Left lung (tissue), 4 donors: ENCODE measurements at regions not wholly inside any gene's neighbourhood (a gene's known extent, or its start where the extent isn't known, plus 50 kb on each side); places are given as distances from the start of the nearest gene placed in this dataset.

Experiments used
- ATAC-seq: fragments of 200-7000 bp; cut with Tn5 transposase; one replicate; pipeline ENCODE4 v1.9.1; 2020; ENCODE audit warnings: moderate library complexity
- DNase-seq, 4 donors: peaks; one replicate each; pipeline ENCODE4 v3.0.0-alpha.2; 2013 to 2020
- H3K27ac ChIP-seq, 2 donors: fragments of 200-600 bp; sonication (generic) in 1 of 2; one replicate each; pipeline versions ENCODE4 v1.5.0 to v1.8.0; 2020 to 2021
- H3K27me3 ChIP-seq, 2 donors: fragments of 200-600 bp; sonication (generic) in 1 of 2; one replicate each; pipeline versions ENCODE4 v1.5.0 to v1.8.0; 2020 to 2021
- H3K36me3 ChIP-seq, 2 donors: fragments of 200-600 bp; sonication (generic) in 1 of 2; one replicate each; pipeline versions ENCODE4 v1.5.0 to v1.8.0; 2020 to 2021
- H3K4me1 ChIP-seq, 2 donors: fragments of 200-600 bp; one replicate each; pipeline ENCODE4 v1.8.0; 2021
- H3K4me3 ChIP-seq, 2 donors: fragments of 200-600 bp; sonication (generic) in 1 of 2; one replicate each; pipeline versions ENCODE4 v1.5.0 to v1.8.0; 2020 to 2021; ENCODE audit warnings: mild to moderate bottlenecking in 1 of 2
- H3K9me3 ChIP-seq, 2 donors: fragments of 200-600 bp; sonication (generic) in 1 of 2; one replicate each; pipeline versions ENCODE4 v1.5.0 to v1.8.0; 2020 to 2021
- CTCF ChIP-seq, 2 donors: fragments of 200-600 bp; sonication (generic) in 1 of 2; IDR thresholded peaks; one replicate each; pipeline versions ENCODE4 v1.5.0 to v1.8.0; 2021; ENCODE audit warnings: antibody characterized with exemption in 2 of 2
- intact Hi-C, 2 donors: fragments of 100-400 bp; cut with DNase I; formaldehyde crosslinking; loops; one replicate each; pipeline versions ENCODE4 v1.11.2 to v1.14.2; 2022
- donor health status: DM: no; HTN: yes; CAD: no.
- donor health status: DM: no; HTN: no; CAD: no.

DNA sequence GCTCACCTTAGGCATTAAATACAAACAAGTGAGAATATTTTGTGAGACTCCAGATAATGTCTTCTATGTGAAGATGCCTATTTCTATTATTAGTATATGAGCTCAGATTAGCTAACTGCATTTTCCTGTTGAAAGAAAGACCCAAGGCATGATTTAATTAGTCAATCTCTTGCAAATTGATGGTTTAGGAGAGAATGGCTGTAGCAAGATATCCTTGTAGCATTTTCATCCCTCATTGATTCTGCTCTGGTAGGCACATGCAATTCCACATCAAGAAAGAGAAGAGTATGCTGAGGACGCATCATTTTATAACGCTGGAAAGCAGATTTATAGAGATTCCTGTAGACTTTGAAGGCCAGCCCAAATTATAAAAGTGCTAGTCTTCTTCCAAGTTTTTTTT is 332.0 kb downstream of the SOX11 start:
- ATAC-seq (no peak), DNase-seq (no peak)
- Histone ChIP-seq H3K4me1 (no peaks in the 10 kb centered on the region), H3K27me3 (no peaks in the 10 kb centered on the region), H3K27ac (no peak overlapping the region), H3K9me3 (no peaks in the 10 kb centered on the region), H3K36me3 (no peaks in the 10 kb centered on the region), H3K4me3 (no peak overlapping the region)
- intact Hi-C loops = no loop called here
- TF ChIP-seq CTCF (IDR thresholded peaks at IDR 0.05) = no peak

GRCh38 chr2:6024784-6025183 is 332.6 kb downstream of the SOX11 start:
- ATAC-seq (no peak), DNase-seq (no peak)
- no peaks in the 10 kb centered on the region for H3K4me1 ChIP-seq
- TF ChIP-seq CTCF (IDR thresholded peaks at IDR 0.05) = no peak
- H3K27me3 ChIP-seq = no peaks in the 10 kb centered on the region
- intact Hi-C loops = no loop called here
- no peaks in the 10 kb centered on the region for H3K9me3 ChIP-seq
- H3K27ac ChIP-seq = no peak overlapping the region
- H3K36me3 ChIP-seq = no peaks in the 10 kb centered on the region
- H3K4me3 ChIP-seq = no peak overlapping the region

GRCh38 chr2:6025391-6025790 is 333.2 kb downstream of the SOX11 start:
- Histone ChIP-seq H3K27me3 (no peaks in the 10 kb centered on the region), H3K4me1 (no peaks in the 10 kb centered on the region), H3K4me3 (no peak overlapping the region), H3K36me3 (no peaks in the 10 kb centered on the region), H3K27ac (no peak overlapping the region), H3K9me3 (no peaks in the 10 kb centered on the region)
- TF ChIP-seq CTCF (IDR thresholded peaks at IDR 0.05) = no peak
- DNase-seq (no peak), ATAC-seq (no peak)
- intact Hi-C loops = no loop called here

DNA sequence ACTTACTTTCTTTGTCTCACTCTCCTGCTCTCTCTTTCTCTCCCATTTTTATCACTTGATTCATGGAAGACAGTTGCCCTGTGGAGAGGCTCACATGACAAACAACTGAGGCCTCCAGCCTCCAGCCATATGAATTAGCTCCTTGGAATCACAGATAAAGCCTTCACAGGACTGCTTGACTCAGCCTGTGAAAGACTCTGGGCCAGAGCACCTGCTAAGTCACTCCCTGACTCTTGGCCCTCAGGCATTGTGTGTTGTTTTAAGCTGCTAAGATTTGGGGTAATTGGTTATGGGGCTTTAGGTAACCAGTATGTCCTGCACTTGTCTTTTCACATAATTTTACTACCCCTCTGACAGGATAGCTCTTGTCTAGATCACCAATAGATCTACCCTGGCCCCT is 334.9 kb downstream of the SOX11 start:
- Histone ChIP-seq H3K9me3 (no peaks in the 10 kb centered on the region), H3K4me3 (no peak overlapping the region), H3K27me3 (no peaks in the 10 kb centered on the region), H3K36me3 (no peaks in the 10 kb centered on the region), H3K27ac (no peak overlapping the region), H3K4me1 (no peaks in the 10 kb centered on the region)
- ATAC-seq (no peak), DNase-seq (no peak)
- no peak for TF ChIP-seq CTCF (IDR thresholded peaks at IDR 0.05)
- intact Hi-C loops = no loop called here

DNA sequence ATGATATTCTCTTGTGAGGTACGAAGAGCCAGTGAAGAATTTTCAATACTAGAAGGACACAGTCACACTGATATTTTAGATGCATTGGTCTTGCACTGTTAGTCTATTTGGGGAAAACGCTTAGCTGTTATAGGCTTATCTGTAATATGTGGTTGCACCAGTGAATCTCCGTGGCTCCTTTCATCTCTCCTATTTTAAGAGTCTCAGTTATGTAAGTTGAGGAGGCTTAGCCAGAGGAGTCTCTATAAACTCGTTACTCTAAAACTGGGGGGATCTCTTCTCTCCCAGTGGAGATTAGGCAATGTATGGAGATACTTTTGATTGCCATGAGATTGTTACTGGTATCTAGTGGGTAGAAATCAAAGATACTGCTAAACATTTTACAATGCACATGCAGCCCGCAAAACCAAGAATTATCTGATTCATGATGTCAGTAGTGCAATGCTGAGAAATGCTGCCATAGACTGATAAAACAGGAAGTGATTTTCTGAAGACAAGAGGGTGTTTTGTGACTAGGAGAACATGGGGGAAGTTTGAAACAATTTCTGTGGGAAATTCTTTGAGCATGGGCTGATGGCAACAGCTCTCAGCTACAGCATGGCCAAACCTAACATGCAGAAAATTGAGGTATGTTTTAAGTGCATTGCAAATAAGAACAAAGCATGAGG is 339.1 kb downstream of the SOX11 start:
- Histone ChIP-seq H3K9me3 (no peaks in the 10 kb centered on the region), H3K4me3 (no peak overlapping the region), H3K27ac (no peak overlapping the region), H3K36me3 (no peaks in the 10 kb centered on the region), H3K27me3 (no peaks in the 10 kb centered on the region), H3K4me1 (no peaks in the 10 kb centered on the region)
- TF ChIP-seq CTCF (IDR thresholded peaks at IDR 0.05) = no peak
- ATAC-seq = no peak
- no peak for DNase-seq
- intact Hi-C loops = no loop called here
